ENCODE measurements at regions not wholly inside any gene's neighbourhood (a gene's known extent, or its start where the extent isn't known, plus 50 kb on each side); places are given as distances from the start of the nearest gene placed in this dataset.

DNA sequence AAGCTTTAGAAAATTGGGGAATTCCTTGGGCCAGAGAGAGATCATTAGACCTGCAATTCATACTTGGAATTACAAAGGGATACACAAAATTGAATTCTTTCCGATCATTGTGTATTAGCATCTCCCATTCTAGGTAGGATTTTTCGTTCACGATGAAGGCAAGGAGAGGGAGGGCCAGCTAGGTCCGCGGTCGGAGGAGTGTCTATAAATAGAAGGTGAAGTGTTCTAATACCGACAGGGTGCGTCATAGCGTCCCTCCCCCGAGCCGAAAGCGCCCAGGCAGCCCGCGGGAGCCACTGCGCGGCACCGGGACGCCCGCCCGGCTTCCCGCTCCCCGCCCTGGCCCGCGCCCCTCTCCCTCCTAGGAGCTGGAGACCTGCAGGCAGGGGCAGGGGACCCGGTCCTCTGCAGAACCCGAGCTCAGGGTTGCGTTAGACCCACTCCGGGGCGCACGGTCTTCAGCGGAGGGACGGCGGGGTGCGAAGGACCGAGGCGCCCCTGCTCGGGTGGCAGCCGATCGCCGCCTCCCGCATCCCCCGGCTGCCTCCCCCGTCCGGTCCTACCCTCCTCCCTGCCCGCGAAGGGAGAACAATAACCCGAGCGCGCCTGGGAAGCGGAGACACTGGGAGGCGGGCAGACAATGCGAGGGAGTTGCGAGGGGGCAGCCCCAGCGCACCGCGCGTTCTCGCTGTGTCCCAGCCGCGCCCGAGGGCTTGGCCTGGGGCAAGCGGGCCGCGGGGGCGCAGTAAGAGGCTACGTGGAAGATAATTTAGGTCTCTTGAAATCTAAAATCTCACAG is 114.2 kb upstream of the SERTAD2 start:
- Histone ChIP-seq H3K56ac (replicated peaks; ENCODE audit: insufficient read length, low read depth, low read length) (peak overlapping the region; percentile 78), H4K20me1 (replicated peaks in 1 of 2; ENCODE audit: control insufficient read depth in 1 of 2, insufficient read depth in 2 of 2, low read length in 2 of 2) (no peaks in the 10 kb centered on the region), H3K23ac (ENCODE audit: insufficient read length) (no peak overlapping the region), H3K9ac (replicated peaks in 1 of 4; ENCODE audit: extremely low read depth in 1 of 4, low read depth in 3 of 4, low read length in 3 of 4) (peak overlapping the region; percentile 44 to 60 (median 56); a peak in 6 of 7 replicates), H3K4me3 (ENCODE audit: extremely low read depth in 1 of 4, insufficient read depth in 2 of 4, low read depth in 3 of 4, low read length in 4 of 4) (peak overlapping the region; percentile 51 to 79 (median 59)), H2BK5ac (ENCODE audit: low read depth, low read length) (no peak overlapping the region), H4K8ac (ENCODE audit: extremely low read depth, insufficient read depth, low read length) (peak overlapping the region; percentile 79), H2BK15ac (ENCODE audit: low read length) (no peak overlapping the region), H3K14ac (ENCODE audit: insufficient read length) (no peak overlapping the region), H2AK5ac (ENCODE audit: low read depth, low read length) (no peak overlapping the region), H2BK12ac (ENCODE audit: low read depth, low read length) (no peak overlapping the region), H3K4me2 (ENCODE audit: insufficient read depth in 1 of 2, low read depth in 2 of 2, low read length in 2 of 2) (peak overlapping the region; percentile 75 to 84), H3K36me3 (ENCODE audit: control insufficient read depth in 2 of 4, insufficient read depth in 4 of 4, low read length in 3 of 4) (no peaks in the 10 kb centered on the region), H2AFZ (ENCODE audit: low read length) (peak overlapping the region; percentile 83), H2BK120ac (replicated peaks; ENCODE audit: low read depth, low read length) (no peak overlapping the region), H3K9me3 (ENCODE audit: insufficient read depth in 2 of 2, low read depth in 1 of 2, low read length in 1 of 2) (no peaks in the 10 kb centered on the region), H3K4me1 (replicated peaks in 1 of 4; ENCODE audit: control insufficient read depth in 3 of 4, insufficient read depth in 4 of 4, low read length in 3 of 4) (peaks cover 2 to 7% (median 3%) of the 10 kb centered on the region in 4 experiments; a peak in 4 of 7 replicates), H3K27me3 (replicated peaks in 1 of 4; ENCODE audit: control insufficient read depth in 3 of 4, extremely low read depth in 1 of 4, insufficient read depth in 3 of 4, low read length in 3 of 4) (peaks cover 3 to 23% (median 16%) of the 10 kb centered on the region in 4 experiments), H4K5ac (ENCODE audit: insufficient read length, low read depth, low read length) (peak overlapping the region; percentile 61), H2BK20ac (ENCODE audit: low read length) (no peak overlapping the region), H3K79me2 (ENCODE audit: control insufficient read depth in 1 of 2, insufficient read depth in 2 of 2, low read length in 2 of 2) (no peaks in the 10 kb centered on the region), H3K4ac (replicated peaks; ENCODE audit: insufficient read length, low read depth, low read length) (no peak overlapping the region), H3K27ac (ENCODE audit: low read depth, low read length) (no peak overlapping the region), H4K91ac (replicated peaks; ENCODE audit: insufficient read length, low read length) (no peak overlapping the region), H3K23me2 (ENCODE audit: low read depth, low read length) (peaks cover 7% of the 10 kb centered on the region; the same call in 1 of the 2 replicates), H3K18ac (ENCODE audit: extremely low read depth, low read length) (peak overlapping the region; percentile 54; the same call in 1 of the 2 replicates), H3K79me1 (ENCODE audit: low read depth, low read length) (no peaks in the 10 kb centered on the region)
- DNase-seq (ENCODE audit: low read depth in 1 of 2, low spot score in 2 of 2) = peak; percentile 46 to 82
- ChIA-PET CTCF (ENCODE audit: partially characterized antibody) (interaction anchor here (0.8 to 1.3 kb wide), 5 partner anchors 15 to 114 kb away, joined by 3 read pairs; partner anchors contain the start of gene SERTAD2), POLR2A (ENCODE audit: partially characterized antibody) (interaction anchor here (0.9 to 1.3 kb wide), 3 partner anchors 13 to 113 kb away, joined by 3 to 5 read pairs (median 3); no protein-coding TSS in a partner anchor)
- no peak for FAIRE-seq
- WGBS, 2 experiments (ENCODE audit: extremely low coverage in 1 of 2, insufficient coverage in 1 of 2, insufficient read length in 1 of 2, insufficient replicate concordance in 2 of 2, low coverage in 1 of 2, low lambda C conversion rate in 2 of 2, missing lambda C conversion rate in 1 of 2) = 1% methylated on average over 48 of the region's 66 CpGs; no CpG with 5 or more reads in 1 of the 2 experiments
- peak; percentile 94 for TF ChIP-seq KDM4A (IDR thresholded peaks at IDR 0.05; ENCODE audit: low read depth, low read length, severe bottlenecking)
- no peak for TF ChIP-seq CBX5 (IDR thresholded peaks at IDR 0.05; ENCODE audit: low read depth, low read length)
- TF ChIP-seq JUND (IDR thresholded peaks at IDR 0.05; ENCODE audit: low read length) = peak; percentile 54; the same call in 1 of the 2 replicates
- TF ChIP-seq ASH2L (IDR thresholded peaks at IDR 0.05; ENCODE audit: low read length) = peak; percentile 93
- no peak for TF ChIP-seq CHD2 (IDR thresholded peaks at IDR 0.05; ENCODE audit: low read length)
- TF ChIP-seq TAF7 (optimal IDR thresholded peaks at IDR 0.05; ENCODE audit: borderline replicate concordance, low read depth, low read length) = no peak
- TF ChIP-seq POLR2A (IDR thresholded peaks at IDR 0.05; ENCODE audit: control extremely low read depth in 1 of 2, low read depth in 2 of 2, low read length in 2 of 2) = peak in 1 of 2 experiments; percentile 53; a peak in 1 of 3 replicates
- TF ChIP-seq CHD1 (IDR thresholded peaks at IDR 0.05; ENCODE audit: low read depth, low read length) = no peak
- TF ChIP-seq EZH2 (IDR thresholded peaks at IDR 0.05; ENCODE audit: low read depth, low read length, severe bottlenecking) = peak; percentile 45
- peak; percentile 70 for TF ChIP-seq SUZ12 (IDR thresholded peaks at IDR 0.05; ENCODE audit: low read length)
- TF ChIP-seq, protein P1, sequence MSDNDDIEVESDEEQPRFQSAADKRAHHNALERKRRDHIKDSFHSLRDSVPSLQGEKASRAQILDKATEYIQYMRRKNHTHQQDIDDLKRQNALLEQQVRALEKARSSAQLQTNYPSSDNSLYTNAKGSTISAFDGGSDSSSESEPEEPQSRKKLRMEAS (IDR thresholded peaks at IDR 0.05) = peak; percentile 31
- 0 out of 2 replicates have a peak, but pooled peaks have one; percentile 48 for TF ChIP-seq TAF1 (IDR thresholded peaks at IDR 0.05; ENCODE audit: low read depth, low read length)
- peak; percentile 64 for TF ChIP-seq CREB1 (IDR thresholded peaks at IDR 0.05)

Data from H1 (cell line).